Inflammatory macrophage treated with lipopolysaccharide for 4 hours (primary cell): ENCODE measurements at regions not wholly inside any gene's neighbourhood (a gene's known extent, or its start where the extent isn't known, plus 50 kb on each side); places are given as distances from the start of the nearest gene placed in this dataset.
"Not testable (repeated sequence)": the region's sequence is repeated elsewhere in the genome, so short reads cannot be mapped to it uniquely, and the experiment has no call there.

Source experiments
- DNase-seq: peaks from one replicate; pipeline ENCODE4 v3.0.0-alpha.2; 2020

DNA sequence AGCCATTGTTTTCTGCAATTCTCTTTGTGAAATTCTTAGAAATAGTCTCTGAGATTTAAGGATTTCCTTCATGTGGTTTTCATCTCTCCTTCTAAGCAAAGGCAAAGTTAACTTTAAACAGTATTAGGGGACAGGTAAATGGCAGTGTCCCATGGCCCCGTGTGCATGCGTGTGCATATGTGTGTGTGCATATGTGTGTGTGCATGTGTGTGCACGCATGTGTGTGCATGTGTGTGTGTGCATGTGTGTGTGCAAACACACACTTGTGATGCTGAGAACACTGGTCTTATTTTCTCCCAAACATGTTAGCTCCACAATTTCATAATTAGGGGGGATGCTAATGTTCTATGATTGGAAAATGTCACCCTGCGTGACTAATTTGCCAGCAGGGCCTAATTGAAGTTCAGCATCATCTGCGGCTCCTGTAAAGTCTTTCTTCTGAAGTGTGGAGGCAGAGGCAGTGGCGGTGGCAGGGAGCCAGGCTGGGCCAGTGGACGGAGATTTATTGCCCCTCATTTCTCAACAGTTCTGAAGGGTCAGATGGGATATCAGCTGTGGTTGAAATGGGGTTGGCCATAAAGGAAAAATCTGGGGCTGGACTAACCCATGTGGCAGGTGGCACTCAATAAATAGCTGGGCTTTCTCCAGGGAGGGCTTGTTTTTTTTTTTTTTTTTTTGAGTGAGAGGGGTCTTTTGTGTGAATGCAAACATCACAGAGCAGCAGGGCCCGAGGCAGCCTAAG, 289.3 kb upstream of the PODXL start:
- no peak for DNase-seq

DNA sequence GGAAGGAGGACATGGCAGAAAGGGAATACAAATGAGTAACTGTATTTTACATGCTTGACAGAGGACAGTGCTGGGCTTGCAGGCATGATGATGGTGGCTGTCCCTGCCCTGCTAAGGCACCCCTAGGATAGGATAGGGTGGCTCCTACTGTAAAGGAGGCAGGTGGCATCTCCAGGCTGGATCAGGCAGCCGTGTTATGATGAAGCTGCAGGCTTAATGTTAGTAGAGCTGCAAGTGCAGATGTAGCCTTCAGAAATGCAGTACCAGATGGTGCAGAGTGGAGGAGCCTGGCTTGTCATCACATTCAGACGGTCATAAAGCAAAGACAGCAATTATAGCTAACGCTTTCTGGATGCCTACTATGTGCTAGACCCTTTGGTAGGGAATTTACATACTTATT, 287.9 kb upstream of the PODXL start:
- no peak for DNase-seq

DNA sequence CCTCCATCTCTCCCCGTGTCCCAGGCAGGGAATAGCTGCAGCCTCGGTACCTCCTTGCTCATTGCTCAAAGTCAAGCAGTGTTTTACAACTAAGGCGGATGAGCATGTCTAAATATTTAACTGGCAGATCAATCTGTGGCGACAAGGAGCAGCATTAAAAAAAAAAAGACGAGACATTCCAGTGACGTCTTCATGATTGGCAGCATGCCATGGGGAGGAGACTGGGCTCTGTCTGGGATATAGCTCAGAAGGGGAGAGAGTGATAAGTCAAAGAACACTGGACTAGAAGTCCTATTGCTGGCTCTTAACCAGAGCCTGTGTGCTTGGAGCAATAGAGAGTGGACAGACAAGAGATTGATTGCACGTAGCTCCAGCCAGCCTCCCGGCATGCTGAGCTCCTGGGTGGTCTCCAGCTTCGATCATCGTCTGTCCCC, 287.5 kb upstream of the PODXL start:
- no peak for DNase-seq

DNA sequence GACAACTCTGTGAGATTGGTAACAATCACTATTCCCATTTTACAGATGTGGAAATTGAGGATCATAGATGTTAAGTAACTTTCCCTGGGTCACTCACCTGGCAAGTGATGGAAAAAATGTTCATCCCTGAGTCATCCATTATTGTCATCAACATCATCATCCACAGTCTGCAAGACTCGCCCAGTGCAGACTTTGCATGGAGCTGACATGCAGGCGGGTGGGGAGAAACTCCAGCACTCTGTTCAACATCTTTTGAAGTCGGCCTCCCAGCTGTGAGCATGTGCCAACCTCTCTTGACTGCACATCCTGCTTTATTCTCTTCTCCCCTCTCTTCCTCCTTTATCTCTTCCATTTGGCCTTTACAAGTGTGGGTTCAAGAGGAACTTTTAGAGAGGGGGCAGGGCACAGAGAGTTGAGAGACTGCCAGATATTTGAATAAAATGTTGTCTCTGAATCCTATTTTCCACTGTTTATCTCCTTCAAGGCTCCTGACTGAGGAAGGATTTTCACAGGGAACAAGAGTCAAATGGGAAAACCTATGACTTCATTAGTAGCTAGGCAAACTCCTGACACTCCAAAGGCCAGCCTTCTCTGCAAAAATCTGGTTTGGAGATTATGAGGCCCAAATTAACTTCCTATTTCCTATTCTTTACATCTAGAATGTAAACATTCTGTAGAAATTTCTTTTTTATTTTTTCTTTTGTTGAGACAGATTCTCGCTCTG, 283.7 kb upstream of the PODXL start:
- DNase-seq: no peak

DNA sequence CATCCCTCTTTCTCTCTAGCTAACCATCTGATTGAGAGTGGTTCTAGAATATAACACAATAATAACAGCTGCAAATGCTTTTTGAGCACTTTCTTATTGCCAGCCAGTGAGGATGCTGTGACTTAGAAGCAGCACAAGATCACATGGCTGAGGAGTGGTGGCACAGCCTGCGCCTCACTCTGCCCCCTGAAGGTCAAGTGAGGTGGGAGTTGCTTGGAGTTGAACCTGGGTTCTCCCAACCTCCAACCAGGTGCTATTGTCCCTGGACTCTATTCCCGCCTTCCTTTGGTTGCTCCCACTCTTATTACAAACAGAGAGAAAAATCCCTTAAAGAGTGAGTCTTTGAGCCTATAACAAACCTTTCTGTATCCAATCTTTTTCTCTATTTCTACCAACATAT, 280.3 kb upstream of the PODXL start:
- DNase-seq: no peak

DNA sequence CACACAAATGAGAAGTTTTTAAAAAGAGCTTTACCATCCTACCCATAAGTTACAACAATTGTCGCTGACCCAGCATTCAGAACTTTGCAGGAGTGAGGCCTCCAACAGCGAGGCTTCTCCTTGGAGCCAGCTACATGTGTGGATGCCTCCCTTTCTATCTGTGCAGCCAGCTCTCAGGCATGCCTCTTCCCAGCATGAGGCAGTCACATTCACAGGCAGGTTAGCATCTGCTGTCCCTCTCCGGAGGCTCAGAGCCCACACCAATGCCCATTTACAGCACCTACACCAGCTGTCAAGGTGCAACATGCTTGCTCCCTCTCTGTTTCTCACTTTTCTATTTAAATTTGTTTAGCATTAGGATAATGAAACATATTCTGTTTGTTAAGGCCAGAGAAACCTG, 278.7 kb upstream of the PODXL start:
- no peak for DNase-seq

DNA sequence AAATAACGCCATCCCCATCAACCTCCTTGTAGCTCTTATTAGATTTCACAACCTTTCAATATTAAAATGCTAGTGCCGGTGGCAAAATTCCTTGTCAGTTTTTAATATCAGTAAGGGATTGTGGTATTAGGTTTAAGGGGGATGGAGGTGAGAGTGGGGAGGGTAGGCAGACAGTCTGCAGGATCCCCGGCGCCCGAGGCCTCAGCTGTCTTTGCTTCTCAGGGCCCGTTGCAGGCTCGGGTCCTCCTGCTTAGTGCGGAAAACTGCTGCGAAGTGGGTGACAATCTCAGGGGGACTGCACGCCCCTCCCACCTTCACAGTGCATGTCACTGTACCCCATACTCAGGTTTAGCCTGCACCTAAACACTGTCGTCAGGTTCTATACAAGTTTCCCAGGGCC, 274.3 kb upstream of the PODXL start:
- no peak for DNase-seq

DNA sequence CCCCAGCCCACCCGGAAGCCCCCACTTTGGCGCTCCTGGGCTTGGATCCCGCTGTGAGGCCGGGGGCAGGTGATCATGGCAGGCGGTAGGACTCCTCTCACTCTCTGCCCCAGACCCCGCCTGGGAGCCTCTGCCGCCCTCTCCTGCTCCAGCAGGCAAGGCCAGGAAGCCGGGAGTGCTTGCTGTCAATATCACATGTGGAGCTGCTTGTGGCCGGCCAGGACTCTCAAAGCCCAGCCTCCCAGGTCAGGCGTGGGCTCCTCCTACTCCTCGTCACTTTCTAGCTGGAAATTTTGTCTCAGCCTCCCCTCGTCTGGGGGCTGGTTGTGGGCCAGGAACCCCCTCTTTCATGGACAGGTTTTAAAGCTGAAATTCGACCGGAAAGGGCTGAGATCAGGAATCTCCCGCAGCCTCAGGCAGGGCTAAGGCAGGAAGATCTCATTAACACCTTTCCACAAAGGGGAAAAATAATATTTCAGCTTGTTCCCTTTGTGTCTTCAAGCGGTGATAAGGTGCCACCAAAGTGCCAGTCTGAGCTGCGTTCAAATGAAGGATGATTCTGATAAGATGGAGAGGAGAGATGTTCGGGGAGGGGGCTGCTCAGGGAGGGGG, 273.6 kb upstream of the PODXL start:
- no peak for DNase-seq

DNA sequence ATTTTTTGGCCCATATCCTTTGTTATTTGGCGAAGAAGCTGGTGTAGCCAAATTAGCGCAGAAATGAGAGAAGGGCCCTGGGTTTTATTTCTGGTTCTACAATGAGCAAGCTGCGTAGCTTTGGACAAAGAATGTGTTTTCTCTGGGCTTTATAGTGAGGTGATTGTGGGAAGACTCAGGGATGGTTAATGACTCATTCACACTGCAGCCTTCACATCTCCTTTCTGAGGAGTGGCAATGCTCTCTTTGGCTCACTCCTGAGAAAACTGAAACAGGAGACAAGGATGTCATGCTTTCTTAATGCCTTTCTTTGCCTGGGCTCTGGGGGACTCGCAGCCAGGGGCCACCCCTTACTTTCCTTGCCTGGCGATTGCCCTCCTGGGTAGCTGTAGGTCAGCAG, 271.0 kb upstream of the PODXL start:
- DNase-seq: no peak

DNA sequence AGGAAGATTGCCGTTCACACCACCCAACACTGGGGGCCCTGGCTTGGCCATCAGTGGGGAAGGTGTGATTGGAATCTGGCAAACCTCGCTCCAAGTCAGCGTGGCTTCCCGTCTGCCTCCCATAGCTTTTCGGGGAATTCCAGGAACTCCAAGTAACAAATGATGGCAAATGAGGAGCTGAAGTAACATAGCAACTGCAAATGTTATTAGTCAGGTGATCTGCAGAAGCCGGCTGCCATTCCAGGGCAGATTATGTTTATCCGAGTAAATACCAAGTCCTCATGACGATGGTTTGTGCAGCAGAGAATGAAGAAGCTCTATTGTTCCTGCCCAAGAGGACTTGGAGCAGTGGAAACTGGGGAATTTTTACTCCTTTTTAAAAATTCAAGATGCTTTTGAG, 270.5 kb upstream of the PODXL start:
- no peak for DNase-seq

DNA sequence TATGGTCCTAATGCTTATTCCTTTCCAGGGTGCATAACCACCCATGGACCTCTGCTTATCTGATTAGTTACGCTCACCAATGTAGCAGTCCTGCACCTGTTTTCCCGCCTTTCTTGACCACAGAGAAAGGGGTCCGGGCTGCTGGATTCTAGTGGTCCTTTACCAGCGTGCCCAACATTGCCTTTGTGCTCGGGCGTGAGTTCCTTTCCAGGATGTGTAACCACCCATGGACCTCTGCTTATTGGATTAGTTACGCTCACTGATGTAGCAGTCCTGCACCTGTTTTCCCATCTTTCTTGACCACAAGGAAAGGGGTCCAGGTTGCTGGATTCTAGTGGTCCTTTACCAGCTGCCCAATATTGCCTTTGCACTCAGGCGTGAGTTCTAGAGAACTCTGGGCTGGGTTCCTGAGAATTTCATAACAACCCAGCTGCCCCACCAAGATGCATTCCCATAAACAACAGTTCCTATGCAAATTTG, 267.6 kb upstream of the PODXL start:
- DNase-seq: not testable (repeated sequence)

DNA sequence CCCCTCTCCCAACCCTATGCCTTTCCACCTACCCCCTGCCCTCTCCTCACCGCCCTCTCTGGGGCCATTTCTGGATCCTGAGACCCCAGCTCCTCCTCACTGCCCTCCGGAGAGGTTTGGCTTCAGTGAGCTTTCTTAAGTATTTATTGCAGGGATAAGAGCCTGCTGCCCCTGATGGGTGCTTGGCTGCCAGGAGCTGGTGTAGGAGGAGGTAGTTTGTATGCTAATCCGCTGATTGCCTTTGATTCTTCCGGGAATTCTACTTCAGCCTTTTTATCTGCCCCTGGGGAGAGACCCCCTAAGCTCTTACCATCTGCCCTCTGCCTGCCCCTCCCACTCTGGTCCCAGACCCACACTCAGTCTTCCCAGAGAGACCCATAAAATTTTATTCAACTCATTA, 263.5 kb upstream of the PODXL start:
- no peak for DNase-seq

DNA sequence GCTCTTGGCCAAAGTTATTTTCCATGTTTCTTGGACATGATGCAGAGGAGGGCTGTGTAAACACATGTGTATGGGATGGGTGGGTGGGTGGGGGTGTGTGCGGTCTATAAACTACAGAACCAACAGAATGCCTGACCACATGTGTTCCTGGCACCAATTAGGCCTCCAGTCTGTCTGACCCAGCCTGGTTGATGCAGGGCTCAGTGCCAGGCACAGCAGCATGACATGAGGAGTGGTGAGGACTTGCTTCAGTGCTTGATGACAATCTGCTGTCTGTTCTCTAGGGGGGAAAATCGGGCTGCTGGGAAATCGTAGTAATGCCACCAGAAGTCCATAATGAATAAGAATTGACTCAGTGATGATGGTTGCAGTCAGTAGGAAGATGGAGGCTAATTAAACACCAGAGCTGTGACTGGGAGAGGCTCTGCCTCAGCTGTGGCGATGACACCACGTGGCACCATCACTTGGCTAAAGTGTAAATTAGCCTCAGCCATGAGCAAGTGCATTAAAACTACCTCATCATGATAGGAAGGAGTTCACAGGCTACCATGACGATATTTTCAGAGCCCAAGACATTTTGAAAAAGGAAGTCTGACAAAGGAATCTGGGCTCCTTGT, 260.1 kb upstream of the PODXL start:
- no peak for DNase-seq

DNA sequence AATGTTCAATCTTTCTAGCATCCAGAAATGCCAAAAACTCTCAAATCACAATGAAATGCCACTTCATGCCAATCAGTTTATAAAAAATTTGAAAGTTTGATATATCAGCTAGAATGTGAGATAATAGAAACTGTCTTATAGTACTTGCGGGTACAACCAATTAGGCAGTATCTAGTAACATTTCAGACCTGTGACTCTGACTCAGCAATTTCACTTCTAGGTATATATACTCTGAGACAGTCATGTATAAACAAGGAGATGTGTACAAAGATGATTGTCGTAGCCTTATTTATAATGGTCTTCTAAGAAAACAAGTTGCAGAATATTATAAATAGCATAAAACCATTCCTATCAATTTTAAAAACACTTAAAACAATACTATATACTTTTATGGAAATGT, 252.3 kb upstream of the PODXL start:
- no peak for DNase-seq

DNA sequence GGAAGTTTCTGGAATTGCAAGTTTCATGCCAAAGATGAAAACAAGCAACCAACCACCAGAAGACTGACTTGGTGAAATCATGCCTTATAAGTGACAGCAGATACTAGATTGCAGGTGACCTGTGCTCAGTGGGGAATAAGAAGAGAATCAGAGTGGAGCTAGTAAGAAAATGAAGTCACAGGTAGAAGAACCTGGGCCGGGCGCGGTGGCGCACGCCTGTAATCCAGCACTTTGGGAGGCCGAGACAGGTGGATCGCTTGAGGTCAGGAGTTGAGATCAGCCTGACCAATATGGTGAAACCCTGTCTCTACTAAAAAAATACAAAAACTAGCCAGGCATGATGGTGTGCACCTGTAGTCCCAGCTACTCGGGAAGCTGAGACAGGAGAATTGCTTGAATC, 251.7 kb upstream of the PODXL start:
- DNase-seq: not testable (repeated sequence)

DNA sequence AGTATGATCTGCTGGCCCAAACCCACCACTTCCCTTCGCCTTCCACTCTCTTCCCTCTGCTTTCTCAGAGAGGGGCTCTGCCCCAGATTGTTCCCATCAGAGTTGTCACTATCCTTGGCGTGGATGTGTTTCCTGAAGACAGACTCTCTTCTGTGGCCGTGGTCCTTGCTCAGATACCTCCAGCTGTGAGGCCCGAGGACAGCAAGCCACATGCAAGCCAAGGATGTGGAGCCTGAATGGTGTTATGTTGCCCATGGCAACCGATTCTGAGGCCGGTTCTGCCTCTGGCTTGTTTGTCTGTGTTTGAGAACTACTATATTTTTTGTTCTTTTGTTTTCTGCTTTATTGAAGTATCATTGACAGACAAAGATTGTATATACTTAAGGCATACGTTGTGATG, 247.4 kb upstream of the PODXL start:
- DNase-seq: no peak

DNA sequence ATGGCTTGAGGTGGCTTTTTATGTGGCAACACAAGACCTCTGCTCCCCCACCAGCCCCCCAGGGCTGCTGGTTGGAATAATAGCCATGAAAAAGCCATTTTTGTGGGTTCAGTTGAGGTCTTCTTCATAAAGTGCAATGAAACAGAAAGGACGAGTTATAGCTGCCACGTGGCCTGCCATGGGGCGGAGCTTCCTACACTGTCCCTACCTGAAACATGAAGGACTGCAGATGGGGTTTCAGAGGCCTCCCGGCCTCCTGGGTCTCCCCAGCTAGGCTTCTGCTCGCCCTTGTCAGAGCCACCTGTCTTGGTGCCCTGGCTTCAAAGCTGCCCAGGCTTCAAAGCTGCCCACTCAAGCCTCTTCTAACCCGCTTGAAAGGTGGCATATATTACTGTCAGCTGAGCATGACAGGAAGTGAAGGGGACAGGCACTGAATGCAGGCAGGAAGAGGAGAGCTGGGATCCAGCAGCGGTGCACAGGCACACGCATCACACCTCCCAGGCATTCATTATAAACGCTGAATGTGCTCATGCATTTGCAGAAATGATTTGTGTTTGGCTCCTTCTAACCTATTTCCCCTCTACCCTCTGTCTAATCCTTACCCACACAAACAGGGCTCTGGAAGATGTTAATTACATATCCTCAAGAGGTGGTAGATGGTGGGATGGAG, 245.9 kb upstream of the PODXL start:
- DNase-seq: no peak

DNA sequence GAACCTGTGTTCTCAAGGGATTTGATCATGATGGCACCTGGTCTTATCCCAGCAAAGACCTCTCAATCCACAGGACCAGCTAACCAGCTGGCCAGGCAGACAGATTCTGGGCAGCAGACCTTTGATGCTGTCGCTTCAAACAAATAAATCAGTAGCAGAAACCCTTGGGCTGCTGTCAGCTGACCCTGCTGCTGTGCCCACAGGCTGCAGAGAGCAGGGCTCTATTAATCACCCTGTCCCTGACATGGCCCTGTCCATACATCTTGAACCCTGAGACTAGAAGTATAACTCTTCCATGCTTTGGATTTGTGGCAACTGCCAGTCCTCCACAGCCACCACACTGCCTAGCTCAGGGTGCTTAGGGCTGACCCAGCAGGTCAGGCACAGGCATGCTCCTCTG, 244.1 kb upstream of the PODXL start:
- no peak for DNase-seq

DNA sequence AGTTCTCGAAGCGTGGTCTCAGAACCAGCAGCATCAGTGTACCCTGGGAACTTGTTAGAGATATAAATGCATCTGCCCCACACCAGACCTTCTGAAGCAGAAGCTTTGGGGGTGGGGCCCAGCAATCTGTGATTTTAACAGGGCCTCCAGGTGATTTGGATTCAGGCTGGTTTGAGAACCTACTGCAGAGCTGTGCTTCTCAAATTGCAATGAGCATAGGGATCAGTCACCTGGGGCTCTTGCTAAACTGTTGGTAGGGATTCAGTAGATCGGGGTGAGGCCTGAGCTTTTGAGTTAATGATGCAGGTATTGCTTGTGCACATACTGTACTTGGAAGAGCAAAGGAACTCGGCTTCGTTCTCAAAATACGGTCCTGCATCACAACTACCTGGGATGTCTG, 243.6 kb upstream of the PODXL start:
- no peak for DNase-seq

DNA sequence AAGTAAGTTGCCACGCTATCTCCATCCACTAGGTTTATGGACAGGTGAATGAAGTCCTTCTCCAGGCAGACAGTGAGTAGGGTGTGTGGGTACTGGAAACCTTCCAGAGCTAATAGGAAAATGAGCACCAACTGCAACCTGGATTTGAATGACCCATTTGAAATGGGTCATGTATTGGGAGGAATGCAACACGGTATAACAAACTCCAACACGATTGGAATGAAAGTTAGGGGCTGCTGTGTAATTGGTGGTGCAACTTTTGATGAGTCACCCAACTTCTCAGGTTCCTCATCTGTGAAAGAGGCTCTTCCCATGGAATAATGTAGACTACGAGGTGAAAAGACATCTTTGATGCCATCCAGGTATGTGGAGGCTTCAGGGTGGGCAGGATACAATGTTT, 241.4 kb upstream of the PODXL start:
- no peak for DNase-seq

DNA sequence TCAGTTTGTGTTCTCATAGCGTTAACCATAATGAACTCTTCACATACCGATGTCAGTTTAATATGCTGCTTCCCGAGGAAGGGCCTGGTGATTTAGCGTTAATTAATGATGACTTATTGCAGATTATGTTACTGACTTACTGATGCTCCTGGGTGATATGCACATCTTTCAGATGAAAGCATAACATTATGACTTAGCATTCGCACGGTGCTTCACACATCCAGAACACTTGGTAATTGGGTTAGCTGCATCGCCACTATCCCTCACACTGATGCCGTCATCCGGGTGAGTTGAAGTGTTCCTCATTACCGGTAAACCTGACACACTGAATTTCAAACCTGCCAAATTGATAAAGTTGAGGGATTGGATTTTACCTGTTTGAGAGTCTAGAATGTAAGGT, 239.0 kb upstream of the PODXL start:
- DNase-seq: no peak

DNA sequence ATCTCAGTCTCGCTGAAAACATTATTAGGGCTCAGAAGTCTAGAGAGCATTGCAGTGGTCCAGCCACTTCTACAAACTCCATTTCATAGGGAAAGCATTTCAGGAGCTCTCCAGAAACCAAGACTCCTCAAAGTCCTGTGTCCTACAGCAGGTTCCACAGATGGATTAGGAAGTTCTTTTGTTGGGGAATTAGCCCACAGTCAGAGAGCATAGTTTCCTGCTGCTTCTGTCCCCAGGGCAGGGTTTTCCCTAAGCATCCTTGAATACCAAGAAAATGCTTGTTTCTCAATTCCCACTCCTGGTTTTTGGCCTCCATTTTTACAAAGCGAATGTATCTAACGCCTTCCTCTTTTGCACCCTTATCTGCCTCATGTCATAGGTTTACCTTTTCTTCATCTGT, 235.9 kb upstream of the PODXL start:
- DNase-seq: no peak

DNA sequence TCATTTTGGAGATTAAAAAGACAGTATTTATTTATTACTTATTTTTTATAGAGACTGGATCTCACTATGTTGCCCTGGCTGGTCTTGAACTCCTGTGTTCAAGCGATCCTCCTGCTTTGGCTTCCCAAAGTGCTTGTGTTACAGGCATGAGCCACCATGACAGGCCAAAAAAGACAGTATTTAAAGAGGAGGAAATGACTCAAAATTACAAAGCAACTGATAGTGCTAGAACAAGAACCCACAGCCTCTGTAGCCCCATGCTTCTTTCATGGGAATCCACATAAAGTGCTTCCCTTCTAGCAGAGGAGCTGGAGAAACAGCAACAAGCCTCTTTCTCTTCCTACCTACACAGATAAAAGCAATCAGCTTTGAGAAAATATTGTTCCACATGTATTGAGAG, 230.7 kb upstream of the PODXL start:
- no peak for DNase-seq
